ENCODE measurements at regions not wholly inside any gene's neighbourhood (a gene's known extent, or its start where the extent isn't known, plus 50 kb on each side); places are given as distances from the start of the nearest gene placed in this dataset.
"Not testable (repeated sequence)": the region's sequence is repeated elsewhere in the genome, so short reads cannot be mapped to it uniquely, and the experiment has no call there.

- DNase-seq (ENCODE audit: insufficient read length) (no peak), FAIRE-seq (no peak)
- TF ChIP-seq POLR2AphosphoS5 (IDR thresholded peaks at IDR 0.05; ENCODE audit: low read depth, low read length) (no peak), TAF1 (IDR thresholded peaks at IDR 0.05; ENCODE audit: borderline replicate concordance, low read depth, low read length) (no peak), POLR2A (IDR thresholded peaks at IDR 0.05; ENCODE audit: low read depth, low read length) (no peak)
Measured at GRCh38 chr2:150076281-150076680, 411.2 kb downstream of the RND3 start.

DNA sequence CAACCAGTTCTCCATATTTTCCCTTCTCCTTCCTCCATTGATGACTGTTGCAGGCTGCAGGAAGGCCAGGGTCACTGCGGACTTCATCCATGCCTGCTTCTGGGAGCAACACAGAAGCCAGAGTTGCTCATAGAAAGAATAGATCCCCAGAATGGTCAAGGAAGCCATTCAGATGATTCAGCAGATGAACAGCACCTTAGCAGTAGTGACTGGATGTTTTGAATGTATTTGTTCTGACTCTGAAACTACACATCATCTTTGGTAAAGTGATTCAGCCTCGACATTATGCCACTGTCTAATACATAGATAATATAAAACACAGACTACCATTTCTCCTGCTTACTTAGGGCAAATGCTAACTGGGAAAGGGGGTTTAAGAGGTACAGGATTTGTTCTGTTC, 411.6 kb downstream of the RND3 start:
- no peak for TF ChIP-seq TAF1 (IDR thresholded peaks at IDR 0.05; ENCODE audit: borderline replicate concordance, low read depth, low read length)
- TF ChIP-seq POLR2A (IDR thresholded peaks at IDR 0.05; ENCODE audit: low read depth, low read length): no peak
- no peak for TF ChIP-seq POLR2AphosphoS5 (IDR thresholded peaks at IDR 0.05; ENCODE audit: low read depth, low read length)
- FAIRE-seq: no peak
- no peak for DNase-seq (ENCODE audit: insufficient read length)

DNA sequence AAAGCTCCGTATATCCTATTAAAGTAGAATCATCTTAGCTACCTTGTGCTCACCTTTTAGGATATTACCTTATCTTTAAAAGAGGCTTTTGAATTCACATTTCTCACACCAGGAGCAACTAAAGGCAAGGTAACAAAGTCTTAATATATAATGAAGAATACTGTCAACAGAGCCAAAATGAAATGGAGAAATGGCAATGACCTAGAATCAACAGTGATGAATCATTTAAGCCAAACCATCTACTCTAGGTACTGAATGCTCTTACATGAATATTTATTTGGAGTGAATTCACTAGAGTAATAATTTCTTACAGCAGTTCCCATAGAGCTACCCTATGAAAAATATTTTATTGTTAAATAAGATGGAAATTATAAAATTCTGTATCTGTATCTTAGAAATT, 421.0 kb downstream of the RND3 start:
- DNase-seq (ENCODE audit: insufficient read length) (no peak), FAIRE-seq (no peak)
- no peak for TF ChIP-seq POLR2A (IDR thresholded peaks at IDR 0.05; ENCODE audit: low read depth, low read length)
- TF ChIP-seq POLR2AphosphoS5 (IDR thresholded peaks at IDR 0.05; ENCODE audit: low read depth, low read length): no peak
- TF ChIP-seq TAF1 (IDR thresholded peaks at IDR 0.05; ENCODE audit: borderline replicate concordance, low read depth, low read length): no peak

DNA sequence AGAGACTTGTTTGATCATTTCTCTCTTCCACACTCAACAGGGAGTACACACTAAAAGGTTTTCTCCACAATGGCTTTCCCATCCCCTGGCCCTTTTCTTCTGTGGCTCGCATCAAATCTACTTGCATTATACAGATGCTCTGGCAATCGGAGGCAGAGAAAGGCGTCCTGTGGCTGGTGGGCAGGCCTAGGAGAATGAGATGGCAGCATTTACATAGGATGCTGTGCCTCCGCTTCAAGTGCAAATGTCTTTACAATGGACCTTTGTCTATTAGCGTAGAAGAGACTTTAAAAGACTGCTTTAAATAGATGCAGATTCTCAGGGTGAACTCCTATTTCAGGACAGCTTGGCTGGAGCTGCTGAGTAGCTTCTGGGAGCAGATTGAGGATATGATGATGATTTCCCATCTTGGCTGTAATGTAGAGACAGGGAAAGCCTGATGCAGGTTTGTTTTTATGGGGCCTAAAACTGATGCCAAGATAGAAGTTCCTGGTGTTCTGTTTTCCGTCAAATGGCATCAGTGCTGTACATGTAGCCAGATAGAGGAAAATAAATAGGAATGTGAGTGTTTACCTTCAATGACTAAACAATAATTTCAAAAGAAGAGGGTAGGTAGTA, 423.4 kb downstream of the RND3 start:
- FAIRE-seq (no peak), DNase-seq (ENCODE audit: insufficient read length) (no peak)
- TF ChIP-seq TAF1 (IDR thresholded peaks at IDR 0.05; ENCODE audit: borderline replicate concordance, low read depth, low read length): no peak
- no peak for TF ChIP-seq POLR2AphosphoS5 (IDR thresholded peaks at IDR 0.05; ENCODE audit: low read depth, low read length)
- no peak for TF ChIP-seq POLR2A (IDR thresholded peaks at IDR 0.05; ENCODE audit: low read depth, low read length)

DNA sequence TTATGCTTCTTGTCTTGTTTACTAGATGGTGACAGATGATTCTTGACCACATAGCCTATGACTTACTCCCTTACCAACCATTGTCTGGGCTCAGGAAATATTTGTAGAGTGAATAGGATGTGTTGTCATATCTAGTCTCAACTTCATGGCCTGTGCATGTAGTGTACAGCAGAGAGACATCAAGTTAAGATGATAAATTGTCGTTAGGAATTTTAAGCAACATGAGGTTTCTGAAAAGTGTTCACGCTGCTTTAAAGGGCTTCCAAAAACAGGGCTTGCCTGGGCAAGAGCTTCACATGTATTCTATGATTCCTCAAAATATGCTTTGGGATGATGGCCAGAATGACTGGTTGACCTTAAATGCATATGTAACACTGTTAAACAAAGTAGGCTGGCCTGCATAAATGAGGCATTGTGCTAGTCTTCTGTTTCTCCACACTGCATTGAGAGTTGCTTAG, 424.0 kb downstream of the RND3 start:
- no peak for FAIRE-seq
- DNase-seq (ENCODE audit: insufficient read length): no peak
- no peak for TF ChIP-seq TAF1 (IDR thresholded peaks at IDR 0.05; ENCODE audit: borderline replicate concordance, low read depth, low read length)
- no peak for TF ChIP-seq POLR2AphosphoS5 (IDR thresholded peaks at IDR 0.05; ENCODE audit: low read depth, low read length)
- TF ChIP-seq POLR2A (IDR thresholded peaks at IDR 0.05; ENCODE audit: low read depth, low read length): no peak

DNA sequence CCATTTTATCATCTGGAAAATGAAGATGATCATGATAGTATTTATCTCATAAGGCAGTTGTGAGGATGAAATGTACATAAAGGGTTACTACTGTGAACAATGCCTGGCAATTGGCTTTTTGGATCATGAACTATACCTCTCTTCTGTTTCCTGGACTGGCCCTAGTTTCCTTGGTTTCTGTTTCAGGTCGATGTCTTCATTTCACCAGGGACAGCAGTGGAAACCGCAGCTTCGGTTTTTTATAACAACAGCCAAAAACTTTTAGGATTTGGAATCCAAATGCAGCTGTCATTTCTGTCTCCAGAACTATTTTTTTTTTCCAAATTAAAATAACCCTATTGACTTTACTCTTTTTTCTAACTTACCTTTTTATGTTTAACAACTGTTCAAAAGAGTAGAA, 425.1 kb downstream of the RND3 start:
- DNase-seq (ENCODE audit: insufficient read length): no peak
- FAIRE-seq: no peak
- no peak for TF ChIP-seq TAF1 (IDR thresholded peaks at IDR 0.05; ENCODE audit: borderline replicate concordance, low read depth, low read length)
- no peak for TF ChIP-seq POLR2A (IDR thresholded peaks at IDR 0.05; ENCODE audit: low read depth, low read length)
- TF ChIP-seq POLR2AphosphoS5 (IDR thresholded peaks at IDR 0.05; ENCODE audit: low read depth, low read length): no peak

GRCh38 chr2:150060341-150060740, 427.1 kb downstream of the RND3 start:
- FAIRE-seq: no peak
- TF ChIP-seq TAF1 (IDR thresholded peaks at IDR 0.05; ENCODE audit: borderline replicate concordance, low read depth, low read length) (no peak), POLR2A (IDR thresholded peaks at IDR 0.05; ENCODE audit: low read depth, low read length) (no peak), POLR2AphosphoS5 (IDR thresholded peaks at IDR 0.05; ENCODE audit: low read depth, low read length) (no peak)

GRCh38 chr2:150059676-150060075, 427.8 kb downstream of the RND3 start:
- DNase-seq (ENCODE audit: insufficient read length); FAIRE-seq: not testable (repeated sequence)

More at GRCh38 chr2:150060341-150060740, 427.1 kb downstream of the RND3 start:
- no peak for DNase-seq (ENCODE audit: insufficient read length)

GRCh38 chr2:150052457-150052856, 435.0 kb downstream of the RND3 start:
- DNase-seq (ENCODE audit: insufficient read length) (no peak), FAIRE-seq (no peak)
- no peak for TF ChIP-seq POLR2AphosphoS5 (IDR thresholded peaks at IDR 0.05; ENCODE audit: low read depth, low read length)
- TF ChIP-seq TAF1 (IDR thresholded peaks at IDR 0.05; ENCODE audit: borderline replicate concordance, low read depth, low read length): no peak
- no peak for TF ChIP-seq POLR2A (IDR thresholded peaks at IDR 0.05; ENCODE audit: low read depth, low read length)

DNA sequence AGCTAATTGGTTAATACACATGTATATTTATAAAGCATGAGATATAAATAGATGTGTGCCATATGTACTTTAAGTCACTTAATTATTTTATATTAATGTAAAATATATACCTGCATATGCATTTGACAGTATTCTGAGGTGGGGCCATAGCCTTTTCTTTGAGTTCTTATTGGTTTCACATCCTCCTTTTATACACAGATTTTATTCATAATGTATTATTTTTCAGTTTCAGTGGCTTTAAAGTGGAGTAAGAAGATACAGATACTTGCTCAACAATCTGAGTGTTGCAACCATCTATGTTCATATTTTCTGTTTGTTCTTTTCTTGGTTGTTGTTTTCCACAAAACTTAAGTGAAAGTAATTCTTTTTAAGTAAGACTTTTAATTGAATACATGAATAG, 436.5 kb downstream of the RND3 start:
- TF ChIP-seq TAF1 (IDR thresholded peaks at IDR 0.05; ENCODE audit: borderline replicate concordance, low read depth, low read length) (no peak), POLR2AphosphoS5 (IDR thresholded peaks at IDR 0.05; ENCODE audit: low read depth, low read length) (no peak), POLR2A (IDR thresholded peaks at IDR 0.05; ENCODE audit: low read depth, low read length) (no peak)
- FAIRE-seq: no peak
- DNase-seq (ENCODE audit: insufficient read length): no peak

GRCh38 chr2:150050036-150050435, 437.4 kb downstream of the RND3 start:
- TF ChIP-seq POLR2A (IDR thresholded peaks at IDR 0.05; ENCODE audit: low read depth, low read length) (no peak), TAF1 (IDR thresholded peaks at IDR 0.05; ENCODE audit: borderline replicate concordance, low read depth, low read length) (no peak), POLR2AphosphoS5 (IDR thresholded peaks at IDR 0.05; ENCODE audit: low read depth, low read length) (no peak)
- FAIRE-seq (no peak), DNase-seq (ENCODE audit: insufficient read length) (no peak)

DNA sequence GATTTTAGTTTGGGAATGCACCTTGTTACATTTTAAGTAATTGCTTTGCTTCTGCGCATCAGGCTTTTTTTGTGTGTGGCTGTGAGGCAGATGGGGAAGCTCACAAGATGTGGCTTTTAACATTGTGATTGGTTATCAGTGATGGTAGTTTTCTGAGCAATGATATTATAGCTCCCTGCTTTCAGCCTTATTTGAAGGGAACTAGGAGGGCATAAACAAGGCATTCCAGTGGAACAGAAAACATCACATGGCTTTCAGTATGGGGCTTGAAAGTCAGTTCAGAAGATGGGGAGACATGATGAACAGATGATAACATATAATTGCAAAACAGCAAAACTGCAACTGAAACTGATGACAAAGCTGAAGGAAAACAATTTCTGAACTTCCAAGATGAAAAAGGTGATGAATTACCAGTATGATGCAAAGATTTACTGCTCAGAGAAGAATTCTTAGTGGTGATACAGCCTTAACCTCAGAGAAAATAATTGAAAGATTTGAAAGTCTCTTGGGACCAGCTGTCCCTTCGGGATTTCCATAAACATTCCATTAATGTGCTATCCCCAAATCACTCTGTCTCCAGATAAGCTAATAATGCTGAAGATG, 439.7 kb downstream of the RND3 start:
- TF ChIP-seq POLR2A (IDR thresholded peaks at IDR 0.05; ENCODE audit: low read depth, low read length) (no peak), POLR2AphosphoS5 (IDR thresholded peaks at IDR 0.05; ENCODE audit: low read depth, low read length) (no peak)
- FAIRE-seq (no peak), DNase-seq (ENCODE audit: insufficient read length) (no peak)
